HFFc6 (cell line): ENCODE measurements at regions not wholly inside any gene's neighbourhood (a gene's known extent, or its start where the extent isn't known, plus 50 kb on each side); places are given as distances from the start of the nearest gene placed in this dataset.
"Not testable (repeated sequence)": the region's sequence is repeated elsewhere in the genome, so short reads cannot be mapped to it uniquely, and the experiment has no call there.

Experiments used
- DNase-seq: peaks from one replicate; pipeline ENCODE4 v3.0.0-alpha.2; 2018
- H3K27ac Mint-ChIP-seq: 2 replicates; pipeline ENCODE4 v1.8.0; 2020; ENCODE audit warnings: mild to moderate bottlenecking, mixed read lengths
- H3K27me3 Mint-ChIP-seq: 2 replicates; pipeline ENCODE4 v1.8.0; 2021; ENCODE audit warnings: mild to moderate bottlenecking, moderate library complexity, mixed read lengths; ENCODE audit not compliant: insufficient read depth
- H3K36me3 Mint-ChIP-seq: 2 replicates; pipeline ENCODE4 v1.8.0; 2021; ENCODE audit warnings: low read depth, mixed read lengths
- H3K4me1 Mint-ChIP-seq: 2 replicates; pipeline ENCODE4 v1.8.0; 2020; ENCODE audit warnings: low read depth, mixed read lengths
- H3K4me3 Mint-ChIP-seq: 2 replicates; pipeline ENCODE4 v1.8.0; 2020; ENCODE audit warnings: mild to moderate bottlenecking, moderate library complexity, mixed read lengths
- H3K9me3 Mint-ChIP-seq: 2 replicates; pipeline ENCODE4 v1.8.0; 2020; ENCODE audit warnings: mild to moderate bottlenecking, mixed read lengths
- CTCF ChIP-seq: fragments of 200-600 bp; sonication (generic); IDR thresholded peaks from 2 replicates; pipeline ENCODE4 v1.5.0; 2021; ENCODE audit warnings: antibody characterized with exemption, mild to moderate bottlenecking

DNA sequence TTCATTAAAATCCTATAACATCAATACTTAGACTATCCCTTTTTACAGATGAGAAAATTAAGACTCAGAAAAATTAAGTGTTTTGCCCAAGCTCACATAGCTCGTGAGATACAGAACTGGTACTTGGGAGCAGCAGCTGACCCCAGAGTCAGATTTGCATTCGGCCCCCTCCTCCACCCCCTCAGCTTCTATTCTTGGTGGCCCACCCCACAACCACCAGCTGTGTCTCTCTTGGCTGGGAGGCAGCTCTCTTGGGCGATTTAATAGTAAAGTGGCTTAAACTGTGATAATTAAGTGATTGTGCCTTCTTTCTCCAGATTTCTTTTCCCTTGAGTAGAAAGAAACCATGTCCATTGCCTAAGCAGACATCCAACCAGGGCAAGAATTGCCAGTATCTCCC is 203.6 kb upstream of the PDZRN3 start:
- no peaks in the 10 kb centered on the region; the same call in 1 of the 2 replicates for H3K27me3 Mint-ChIP-seq
- no peaks in the 10 kb centered on the region for H3K9me3 Mint-ChIP-seq
- H3K27ac Mint-ChIP-seq = no peak overlapping the region
- DNase-seq = no peak
- TF ChIP-seq CTCF = no peak
- H3K4me1 Mint-ChIP-seq = peaks cover 10% of the 10 kb centered on the region
- H3K4me3 Mint-ChIP-seq = no peak overlapping the region
- no peaks in the 10 kb centered on the region for H3K36me3 Mint-ChIP-seq

- Mint-ChIP-seq H3K27ac (no peak overlapping the region), H3K27me3 (no peaks in the 10 kb centered on the region; the same call in 1 of the 2 replicates), H3K4me1 (peaks cover 16% of the 10 kb centered on the region), H3K36me3 (no peaks in the 10 kb centered on the region), H3K4me3 (no peak overlapping the region), H3K9me3 (no peaks in the 10 kb centered on the region)
- TF ChIP-seq CTCF = no peak
- DNase-seq = no peak
These were observed 203.0 kb upstream of the PDZRN3 start for GRCh38 chr3:73827725-73828211.

DNA sequence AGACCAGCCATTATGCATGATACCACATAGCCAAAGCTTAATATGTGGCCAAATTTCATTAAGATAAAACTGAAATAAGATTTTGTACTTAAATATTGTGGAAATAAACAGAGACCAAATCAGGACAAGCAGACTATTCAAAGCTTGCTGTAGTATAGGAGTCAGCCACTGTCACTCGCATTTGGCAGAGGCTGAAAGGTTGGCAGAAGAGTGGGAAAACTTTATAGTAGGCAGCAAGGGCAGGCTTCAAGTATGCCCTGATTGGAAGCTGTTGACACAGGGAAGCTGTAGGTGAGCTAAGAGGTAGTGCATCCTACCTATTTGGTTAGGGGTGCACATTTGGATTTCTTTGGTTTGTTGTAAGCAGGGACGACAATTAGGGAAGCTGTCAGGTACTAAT is 202.5 kb upstream of the PDZRN3 start:
- H3K4me1 Mint-ChIP-seq = peaks cover 21% of the 10 kb centered on the region
- no peak overlapping the region for H3K27ac Mint-ChIP-seq
- no peak overlapping the region for H3K4me3 Mint-ChIP-seq
- H3K9me3 Mint-ChIP-seq = no peaks in the 10 kb centered on the region
- H3K36me3 Mint-ChIP-seq = no peaks in the 10 kb centered on the region
- H3K27me3 Mint-ChIP-seq = no peaks in the 10 kb centered on the region; the same call in 1 of the 2 replicates
- DNase-seq = no peak
- no peak for TF ChIP-seq CTCF

DNA sequence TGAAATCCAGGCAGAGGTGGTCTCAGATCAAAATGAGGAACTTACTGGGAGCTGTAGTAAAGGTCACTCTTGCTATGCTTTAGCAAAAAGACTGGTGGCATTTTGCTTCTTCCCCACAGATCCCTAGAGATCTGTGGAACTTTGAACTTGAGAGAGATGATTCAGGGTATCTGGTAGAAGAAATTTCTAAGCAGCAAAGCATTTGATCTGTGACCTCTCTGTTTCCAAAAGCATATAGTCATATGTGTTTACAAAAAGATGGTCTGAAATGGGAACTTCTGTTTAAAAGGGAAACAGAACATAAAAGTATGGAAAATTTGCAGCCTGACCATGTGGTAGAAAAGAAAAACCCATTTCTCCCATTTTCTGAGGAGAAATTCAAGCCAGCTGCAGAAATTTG is 196.2 kb upstream of the PDZRN3 start:
- not testable (repeated sequence) for H3K9me3 Mint-ChIP-seq, H3K4me3 Mint-ChIP-seq, DNase-seq, H3K36me3 Mint-ChIP-seq, H3K27me3 Mint-ChIP-seq
- Mint-ChIP-seq H3K4me1 (peaks cover 29% of the 10 kb centered on the region), H3K27ac (peak overlapping the region; percentile 42; the same call in 1 of the 2 replicates)

- H3K27me3 Mint-ChIP-seq = peaks cover 4% of the 10 kb centered on the region
- H3K27ac Mint-ChIP-seq = peak overlapping the region; percentile 42; the same call in 1 of the 2 replicates
- DNase-seq = no peak
- no peaks in the 10 kb centered on the region; the same call in 1 of the 2 replicates for H3K36me3 Mint-ChIP-seq
- no peak overlapping the region; the same call in 1 of the 2 replicates for H3K4me3 Mint-ChIP-seq
- TF ChIP-seq CTCF = no peak
- H3K9me3 Mint-ChIP-seq = no peaks in the 10 kb centered on the region
- H3K4me1 Mint-ChIP-seq = peaks cover 25% of the 10 kb centered on the region
These were observed 195.7 kb upstream of the PDZRN3 start for GRCh38 chr3:73820431-73820830.

DNA sequence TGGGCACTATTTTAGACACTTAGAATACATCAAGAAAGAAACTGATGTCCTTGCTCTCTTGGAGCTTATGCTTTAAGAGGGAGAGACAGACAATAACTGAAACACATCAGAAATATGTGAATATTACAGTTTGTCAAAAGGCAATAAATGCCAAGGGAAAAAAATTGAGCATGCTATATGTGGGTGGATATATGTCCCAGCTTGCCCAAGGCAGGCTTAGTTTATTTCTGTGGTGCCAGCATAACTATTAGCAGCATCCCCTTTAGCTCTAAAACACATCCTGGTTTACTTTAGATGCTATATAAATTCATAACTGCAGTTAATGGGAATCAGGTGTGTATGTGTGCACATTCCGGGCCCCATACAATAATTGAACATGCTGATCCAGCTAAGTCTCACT is 191.2 kb upstream of the PDZRN3 start:
- no peaks in the 10 kb centered on the region; the same call in 1 of the 2 replicates for H3K36me3 Mint-ChIP-seq

More for the DNA sequence above, 191.2 kb upstream of the PDZRN3 start:
- no peak for TF ChIP-seq CTCF
- no peak for DNase-seq
- Mint-ChIP-seq H3K4me3 (no peak overlapping the region), H3K9me3 (no peaks in the 10 kb centered on the region), H3K27ac (no peak overlapping the region), H3K4me1 (peaks cover 15% of the 10 kb centered on the region), H3K27me3 (peaks cover 12% of the 10 kb centered on the region)
